GM12892 (cell line): ENCODE measurements at regions not wholly inside any gene's neighbourhood (a gene's known extent, or its start where the extent isn't known, plus 50 kb on each side); places are given as distances from the start of the nearest gene placed in this dataset.

Experiments
- POLR2A ChIP-seq: IDR thresholded peaks from 2 replicates; pipeline ENCODE4 v1.6.1; 2011; ENCODE audit warnings: low read depth, low read length, control low read depth
- TAF1 ChIP-seq: IDR thresholded peaks from 2 replicates; pipeline ENCODE4 v1.6.1; 2011; ENCODE audit warnings: low read depth, mild to moderate bottlenecking, control low read depth, low read length, borderline replicate concordance

DNA sequence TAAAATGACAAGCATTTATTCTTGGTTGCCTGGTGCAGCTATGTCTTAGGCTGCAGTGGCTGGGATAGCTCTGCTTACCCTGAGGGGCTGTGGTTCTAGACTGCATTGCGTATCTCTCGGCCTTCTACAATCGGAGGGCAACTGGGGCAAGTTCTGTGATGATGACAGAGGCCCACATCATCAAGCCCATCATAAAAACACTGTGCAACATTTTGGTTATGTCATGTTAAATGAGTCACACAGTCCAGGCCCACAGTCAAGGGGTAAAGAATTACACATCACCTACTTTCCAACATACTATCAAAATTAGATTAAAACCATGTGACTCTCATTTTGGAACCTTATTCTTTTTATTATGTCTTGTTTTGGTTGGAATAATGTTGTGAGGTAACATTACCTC, 120.2 kb upstream of the GUCY1A1 start:
- TF ChIP-seq TAF1 = no peak
- TF ChIP-seq POLR2A = no peak
